Activated CD8-positive, alpha-beta memory T cell treated with anti-CD3 and anti-CD28 coated beads, Interleukin-2, amount 50 U/mL, for 24 hours (primary cell): ENCODE measurements at regions not wholly inside any gene's neighbourhood (a gene's known extent, or its start where the extent isn't known, plus 50 kb on each side); places are given as distances from the start of the nearest gene placed in this dataset.

Source experiments
- DNase-seq: peaks from one replicate; pipeline ENCODE4 v3.0.0-alpha.2; 2020; ENCODE audit errors: extremely low read depth

DNA sequence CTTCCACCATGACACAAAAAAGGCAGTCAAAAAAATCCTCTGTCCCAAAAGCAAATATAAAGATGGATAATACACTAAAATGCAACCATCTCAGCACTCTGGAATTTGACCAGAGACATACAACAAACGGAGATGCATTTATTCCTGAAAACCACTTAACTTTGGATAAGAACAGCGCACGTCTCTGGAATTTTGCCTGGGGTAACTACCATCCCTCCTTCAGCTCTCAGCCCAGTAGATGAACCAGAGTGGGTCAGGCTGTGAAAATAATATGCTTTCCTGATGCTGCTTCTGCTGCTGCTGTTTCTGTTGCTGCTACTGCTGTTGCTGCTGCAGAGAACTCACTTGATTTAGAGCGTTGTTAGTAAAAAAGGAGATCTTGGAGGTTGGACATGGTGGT lies 133.8 kb upstream of the ACVR2A start:
- no peak for DNase-seq

DNA sequence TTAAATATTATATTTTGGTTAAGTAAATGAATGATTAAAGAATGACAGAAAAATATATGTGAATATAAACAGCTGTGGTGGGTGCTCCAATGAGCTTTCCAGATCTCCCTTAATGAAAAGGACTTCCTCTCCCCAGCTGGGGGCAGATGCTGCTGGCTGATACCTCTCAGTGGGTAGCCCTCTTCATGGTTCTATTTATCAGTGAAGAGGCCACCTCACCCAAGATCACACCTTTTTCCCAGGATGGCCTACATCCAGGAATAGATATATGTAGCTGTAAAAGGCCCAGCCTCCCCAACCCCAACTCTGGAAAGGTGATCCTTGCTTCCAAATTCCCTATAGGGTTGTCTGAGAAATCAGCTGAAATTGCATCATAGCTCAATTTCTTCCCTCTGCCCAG lies 135.2 kb upstream of the ACVR2A start:
- no peak for DNase-seq

DNA sequence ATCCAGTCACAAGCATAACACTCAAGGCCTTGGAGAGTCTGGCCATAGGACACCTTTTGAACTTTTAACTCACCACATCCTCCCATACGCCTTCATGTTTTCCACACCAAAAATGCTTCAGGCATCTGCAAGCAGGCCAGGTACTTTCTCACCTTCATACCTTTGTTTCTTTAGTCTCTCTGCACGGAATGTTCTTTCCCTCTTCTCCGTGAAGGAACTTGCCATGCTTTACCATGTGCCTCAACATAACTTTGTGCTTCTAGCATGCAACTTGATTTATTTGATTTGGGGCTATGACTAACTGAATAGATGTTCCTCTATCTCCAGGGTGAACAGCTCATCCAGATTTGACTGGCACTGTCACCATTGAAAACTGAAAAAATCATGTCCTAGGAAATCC lies 141.7 kb upstream of the ACVR2A start:
- no peak for DNase-seq

- no peak for DNase-seq
Measured at GRCh38 chr2:147698166-147698565, 146.7 kb upstream of the ACVR2A start.

- DNase-seq, result no peak
Measured at GRCh38 chr2:147696426-147696825, 148.4 kb upstream of the ACVR2A start.

DNA sequence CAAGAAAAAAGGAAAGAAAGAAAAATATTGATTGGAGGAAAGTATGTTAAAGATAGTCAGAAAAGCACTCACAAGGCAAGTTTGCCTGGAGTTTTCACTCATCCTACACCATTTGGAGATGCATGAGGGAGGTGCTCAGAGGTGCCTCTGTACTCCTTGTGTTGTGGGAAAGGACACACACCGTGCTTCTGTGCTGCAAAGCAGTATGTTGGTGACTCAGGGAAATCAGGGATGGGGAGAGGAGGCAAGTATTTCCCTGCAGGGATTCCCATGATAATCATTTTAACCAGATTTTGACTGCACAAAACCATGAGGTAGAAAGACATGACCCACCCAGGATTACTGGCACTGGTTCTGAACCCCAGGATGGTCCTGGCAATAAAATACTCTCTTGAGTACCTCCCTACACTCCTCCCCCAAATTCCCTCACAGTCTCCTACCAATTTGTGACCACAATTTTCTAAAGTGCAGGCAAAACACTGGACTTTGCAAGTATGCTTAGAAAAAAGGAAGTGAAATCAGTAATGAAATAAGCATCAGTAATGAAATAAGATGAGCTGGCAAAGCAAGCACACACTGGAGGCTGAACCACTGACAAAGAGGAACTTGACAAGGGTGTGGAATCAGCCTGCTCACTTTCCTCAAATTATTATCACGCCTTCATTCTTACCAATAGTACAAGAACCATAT lies 155.5 kb upstream of the ACVR2A start:
- DNase-seq, result no peak

DNA sequence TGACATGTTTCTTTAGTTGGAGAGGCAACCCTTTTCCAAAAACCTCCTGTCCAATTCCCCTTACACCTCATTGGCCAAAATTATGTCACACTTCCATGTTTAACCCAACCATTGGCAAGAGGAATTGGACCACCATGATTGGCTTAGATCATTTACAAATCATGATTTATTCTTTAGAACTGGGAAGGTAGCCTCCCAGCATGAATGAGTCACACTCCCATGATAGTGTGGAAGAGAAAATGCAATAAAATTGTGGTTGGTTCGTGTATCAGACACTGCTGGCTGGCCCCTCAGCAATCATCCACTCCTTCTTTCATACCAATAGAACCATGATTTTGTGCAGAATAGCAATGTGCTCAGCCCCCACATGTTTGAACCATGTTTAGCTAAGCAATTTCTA lies 156.6 kb upstream of the ACVR2A start:
- no peak for DNase-seq

DNA sequence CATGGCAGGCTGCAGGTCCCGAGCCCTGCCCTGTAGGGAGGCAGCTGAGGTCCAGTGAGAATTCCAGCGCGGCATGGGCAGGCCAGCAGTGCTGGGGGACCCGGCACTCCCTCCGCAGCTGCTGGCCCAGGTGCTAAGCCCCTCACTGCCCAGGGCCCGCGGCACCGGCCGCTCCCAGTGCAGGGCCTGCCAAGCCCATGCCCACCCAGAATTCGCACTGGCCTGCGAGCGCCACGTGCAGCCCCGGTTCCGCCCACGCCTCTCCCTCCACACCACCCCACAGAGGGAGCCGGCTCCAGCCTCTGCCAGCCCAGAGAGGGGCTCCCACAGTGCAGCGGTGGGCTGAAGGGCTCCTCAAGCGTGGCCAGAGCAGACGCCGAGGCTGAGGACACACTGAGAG lies 158.5 kb upstream of the ACVR2A start:
- no peak for DNase-seq

- DNase-seq, result no peak
Measured at GRCh38 chr2:147684903-147685302, 159.9 kb upstream of the ACVR2A start.

GRCh38 chr2:147683380-147683779 lies 161.4 kb upstream of the ACVR2A start:
- DNase-seq, result no peak

DNA sequence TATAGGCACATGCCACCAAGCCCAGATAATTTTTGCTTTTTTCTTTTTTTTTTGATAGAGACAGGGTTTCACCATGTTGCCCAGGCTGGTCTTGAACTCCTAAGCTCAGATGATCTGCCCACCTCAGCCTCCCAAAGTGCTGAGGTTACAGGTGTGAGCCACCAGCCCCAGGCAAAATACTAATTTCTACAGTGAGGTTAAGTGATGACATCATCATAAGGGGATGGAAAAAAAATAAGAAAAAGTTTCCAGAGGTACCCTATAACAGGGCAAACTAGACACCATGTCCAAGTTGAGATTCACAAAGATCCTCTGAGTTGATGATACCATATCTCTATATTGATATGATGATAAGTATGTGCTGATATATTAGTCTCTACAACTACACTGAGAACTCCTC lies 163.7 kb upstream of the ACVR2A start:
- no peak for DNase-seq

DNA sequence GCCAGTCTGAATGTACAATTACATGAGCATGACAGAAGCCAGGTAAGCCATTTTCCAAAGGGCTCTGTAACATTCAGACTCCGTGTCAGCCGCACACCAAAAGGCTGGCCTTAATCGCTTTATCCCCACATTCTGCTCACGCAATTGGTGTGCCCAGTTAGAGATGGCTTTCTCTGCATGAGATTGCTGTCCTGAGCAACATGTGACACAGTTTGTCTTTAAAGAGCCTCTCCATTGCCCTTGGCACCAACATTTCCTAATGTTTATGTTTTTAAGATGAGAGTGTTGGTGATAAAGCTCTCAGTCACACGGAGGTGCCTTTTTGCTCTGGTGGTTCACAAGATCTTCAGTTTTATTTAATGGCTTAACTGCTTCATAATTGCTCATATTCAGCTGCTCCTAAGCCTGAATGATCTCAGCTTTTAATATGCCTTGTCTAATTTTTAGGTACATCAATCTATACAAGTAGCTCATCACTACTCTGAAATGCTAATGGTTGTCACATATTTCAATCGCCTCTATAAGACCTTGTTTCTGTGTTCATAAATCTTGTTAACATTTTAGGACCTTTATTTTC lies 164.8 kb upstream of the ACVR2A start:
- no peak for DNase-seq

DNA sequence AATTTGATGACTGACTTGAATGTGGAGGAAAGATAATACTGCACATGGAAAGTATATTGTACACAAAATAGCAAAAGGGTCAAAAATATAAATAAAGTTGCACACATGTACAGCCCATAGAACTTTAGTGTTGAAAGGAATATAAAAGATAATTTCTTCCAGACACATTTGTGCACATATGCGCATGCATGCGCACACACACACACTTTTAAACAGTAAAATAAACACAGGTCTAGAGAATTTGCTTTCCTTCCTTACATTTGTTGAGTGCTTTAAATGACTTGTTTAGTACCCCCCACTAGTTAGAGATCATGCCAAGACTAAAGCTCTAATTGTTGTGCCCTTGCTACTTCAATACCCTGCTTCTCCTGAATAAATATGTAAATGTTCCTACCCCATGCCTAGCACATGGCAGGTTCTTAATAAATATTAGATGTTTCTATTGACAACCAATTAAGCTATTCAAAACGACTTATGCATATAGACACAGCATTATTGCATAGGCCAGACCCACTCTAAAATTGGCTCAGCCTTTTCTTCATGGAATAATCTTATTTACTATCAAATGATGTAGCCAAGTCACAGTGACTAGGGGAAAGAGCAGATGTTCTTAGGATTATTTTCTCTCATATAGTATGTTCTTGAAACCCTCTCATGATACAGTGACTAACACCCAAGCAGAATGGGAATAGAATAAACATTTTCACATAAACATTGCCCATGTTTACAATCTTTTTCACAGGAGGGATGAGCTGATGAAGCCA lies 165.5 kb upstream of the ACVR2A start:
- no peak for DNase-seq

DNA sequence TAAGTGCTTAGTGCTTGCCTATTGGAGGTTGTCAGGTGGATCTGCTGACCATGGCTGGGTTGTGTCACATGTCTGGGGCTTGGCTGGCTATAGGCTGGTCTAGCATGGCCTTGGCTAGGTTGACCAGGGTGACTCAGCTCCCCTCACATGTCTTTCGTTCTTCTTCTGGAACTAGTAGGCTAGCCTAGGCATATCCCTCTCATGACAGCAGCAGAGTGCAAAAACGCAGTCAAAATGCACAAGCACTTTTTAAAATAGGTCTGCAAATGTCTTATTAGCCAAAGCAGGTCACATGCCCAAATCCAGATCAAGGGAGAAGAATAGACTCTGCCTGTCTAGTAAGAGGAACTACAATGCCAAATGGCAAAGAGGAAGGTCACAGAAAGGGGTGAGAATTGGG lies 179.7 kb upstream of the ACVR2A start:
- DNase-seq, result no peak

- no peak for DNase-seq
Measured at GRCh38 chr2:147663962-147664361, 180.9 kb upstream of the ACVR2A start.

GRCh38 chr2:147663153-147663961 lies 181.5 kb upstream of the ACVR2A start:
- no peak for DNase-seq

DNA sequence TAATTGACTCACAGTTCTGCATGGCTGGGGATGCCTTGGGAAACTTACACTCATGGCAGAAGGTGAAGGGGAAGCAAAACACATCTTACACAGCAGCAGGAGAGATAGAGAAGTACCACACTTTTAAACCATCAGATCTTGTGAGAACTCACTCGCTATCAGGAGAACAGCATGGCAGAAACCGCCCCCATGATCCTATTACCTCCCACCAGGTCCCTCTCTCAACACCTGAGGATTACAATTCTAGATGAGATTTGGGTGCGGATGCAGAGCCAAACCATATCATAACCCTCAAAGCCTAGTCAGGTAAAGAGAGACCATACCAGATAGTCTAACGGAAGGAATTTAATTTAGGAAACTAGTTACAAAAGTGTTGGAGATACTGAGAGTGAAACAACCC lies 182.6 kb upstream of the ACVR2A start:
- no peak for DNase-seq

DNA sequence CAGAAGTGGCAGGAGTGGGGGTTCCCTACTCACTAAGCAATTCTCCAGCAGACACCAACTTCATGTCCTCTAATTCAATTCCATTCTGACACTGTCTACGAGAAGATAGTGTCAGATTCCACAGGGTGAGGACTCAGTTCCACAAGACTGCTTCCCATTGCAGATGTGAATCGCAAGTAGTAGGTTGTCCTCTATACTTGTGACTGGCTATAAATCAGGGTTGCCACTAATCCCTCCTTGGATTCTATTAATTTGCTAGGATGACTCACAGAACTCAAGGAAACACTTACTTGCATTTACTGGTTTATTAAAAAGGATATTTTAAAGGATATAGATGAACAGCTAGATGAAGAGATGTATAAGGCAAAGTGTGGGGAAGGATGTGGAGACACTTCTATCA lies 184.1 kb upstream of the ACVR2A start:
- no peak for DNase-seq

DNA sequence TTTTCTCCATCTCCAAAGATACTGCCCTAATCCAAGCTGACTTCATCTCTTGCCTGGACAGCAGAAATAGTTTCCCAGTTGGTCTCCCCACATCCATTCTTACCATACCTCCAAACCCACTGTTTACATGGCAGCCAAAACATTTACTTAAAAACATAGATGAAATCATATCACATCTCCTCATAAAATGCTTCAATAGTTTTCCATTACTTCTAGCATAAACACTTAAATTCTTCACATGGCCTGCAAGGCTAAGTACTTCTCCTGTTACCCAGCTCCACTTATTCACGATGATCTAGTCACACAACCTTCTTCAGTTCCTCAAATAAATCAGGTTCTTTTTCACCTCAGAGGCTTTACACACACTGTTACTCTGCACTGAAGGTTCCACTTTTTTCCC lies 185.8 kb upstream of the ACVR2A start:
- DNase-seq, result no peak

- DNase-seq, result no peak
Measured at GRCh38 chr2:147657086-147658000, 187.5 kb upstream of the ACVR2A start.

GRCh38 chr2:147649998-147650397 lies 194.8 kb upstream of the ACVR2A start:
- DNase-seq, result no peak
